ENCODE measurements at regions not wholly inside any gene's neighbourhood (a gene's known extent, or its start where the extent isn't known, plus 50 kb on each side); places are given as distances from the start of the nearest gene placed in this dataset.

- no peak for TF ChIP-seq CTCF (IDR thresholded peaks at IDR 0.05)
These were observed 173.0 kb upstream of the NTF3 start for GRCh38 chr12:5258926-5259325.

GRCh38 chr12:5259523-5259922 is 172.4 kb upstream of the NTF3 start:
- TF ChIP-seq CTCF (IDR thresholded peaks at IDR 0.05) = no peak

GRCh38 chr12:5260086-5260485 is 171.8 kb upstream of the NTF3 start:
- no peak for TF ChIP-seq CTCF (IDR thresholded peaks at IDR 0.05)

GRCh38 chr12:5260591-5261086 is 171.3 kb upstream of the NTF3 start:
- no peak for TF ChIP-seq CTCF (IDR thresholded peaks at IDR 0.05)

GRCh38 chr12:5262450-5262849 is 169.5 kb upstream of the NTF3 start:
- no peak for TF ChIP-seq CTCF (IDR thresholded peaks at IDR 0.05)

- no peak for TF ChIP-seq CTCF (IDR thresholded peaks at IDR 0.05)
These were observed 169.0 kb upstream of the NTF3 start for GRCh38 chr12:5262885-5263284.

- TF ChIP-seq CTCF (IDR thresholded peaks at IDR 0.05) = no peak
These were observed 167.9 kb upstream of the NTF3 start for GRCh38 chr12:5264006-5264405.
